ENCODE measurements at regions not wholly inside any gene's neighbourhood (a gene's known extent, or its start where the extent isn't known, plus 50 kb on each side); places are given as distances from the start of the nearest gene placed in this dataset.

GRCh38 chrX:112259375-112259774 lies 176.8 kb upstream of the TRPC5 start:
- H2BK120ac ChIP-seq (ENCODE audit: low read depth, low read length): no peak overlapping the region
- ChIA-PET POLR2A (ENCODE audit: unreplicated experiment) (no interaction called here), CTCF (no interaction called here)
- no peaks in the 10 kb centered on the region for H3K9me3 ChIP-seq (ENCODE audit: control insufficient read depth, insufficient read depth, low read length)
- no peaks in the 10 kb centered on the region for H3K27me3 ChIP-seq (ENCODE audit: control insufficient read depth, insufficient read depth, low read length)
- H3K4me3 ChIP-seq (ENCODE audit: insufficient read depth, low read depth, low read length): no peak overlapping the region
- H3K9me1 ChIP-seq (ENCODE audit: insufficient read depth, low read length): no peaks in the 10 kb centered on the region
- no peak overlapping the region for H3K56ac ChIP-seq (ENCODE audit: extremely low read depth, insufficient read depth, low read length)
- TF ChIP-seq, protein P1, sequence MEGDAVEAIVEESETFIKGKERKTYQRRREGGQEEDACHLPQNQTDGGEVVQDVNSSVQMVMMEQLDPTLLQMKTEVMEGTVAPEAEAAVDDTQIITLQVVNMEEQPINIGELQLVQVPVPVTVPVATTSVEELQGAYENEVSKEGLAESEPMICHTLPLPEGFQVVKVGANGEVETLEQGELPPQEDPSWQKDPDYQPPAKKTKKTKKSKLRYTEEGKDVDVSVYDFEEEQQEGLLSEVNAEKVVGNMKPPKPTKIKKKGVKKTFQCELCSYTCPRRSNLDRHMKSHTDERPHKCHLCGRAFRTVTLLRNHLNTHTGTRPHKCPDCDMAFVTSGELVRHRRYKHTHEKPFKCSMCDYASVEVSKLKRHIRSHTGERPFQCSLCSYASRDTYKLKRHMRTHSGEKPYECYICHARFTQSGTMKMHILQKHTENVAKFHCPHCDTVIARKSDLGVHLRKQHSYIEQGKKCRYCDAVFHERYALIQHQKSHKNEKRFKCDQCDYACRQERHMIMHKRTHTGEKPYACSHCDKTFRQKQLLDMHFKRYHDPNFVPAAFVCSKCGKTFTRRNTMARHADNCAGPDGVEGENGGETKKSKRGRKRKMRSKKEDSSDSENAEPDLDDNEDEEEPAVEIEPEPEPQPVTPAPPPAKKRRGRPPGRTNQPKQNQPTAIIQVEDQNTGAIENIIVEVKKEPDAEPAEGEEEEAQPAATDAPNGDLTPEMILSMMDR (conservative IDR thresholded peaks at IDR 0.05; ENCODE audit: low read depth, low read length): no peak
- TF ChIP-seq USF2 (IDR thresholded peaks at IDR 0.05; ENCODE audit: low read depth, low read length): no peak
- no peak for TF ChIP-seq POLR2A (IDR thresholded peaks at IDR 0.05; ENCODE audit: low read depth, low read length)
- TF ChIP-seq NFE2L2 (IDR thresholded peaks at IDR 0.05; ENCODE audit: low read depth, low read length): no peak
- no peak for TF ChIP-seq RCOR1 (IDR thresholded peaks at IDR 0.05; ENCODE audit: insufficient replicate concordance, low read length)
- no peak for TF ChIP-seq RFX5 (IDR thresholded peaks at IDR 0.05; ENCODE audit: low read depth, low read length)
- no peak overlapping the region for H2BK5ac ChIP-seq (ENCODE audit: low read depth, low read length, poor library complexity, severe bottlenecking)
- intact Hi-C loops (cut with micrococcal nuclease) (no loop called here), in situ Hi-C loops (cut with MboI; ENCODE audit: low sequenced_read_pairs) (no loop called here), dilution Hi-C loops (cut with HindIII; ENCODE audit: low sequenced_read_pairs, unreplicated experiment) (no loop called here)
- no CpG with 5 or more reads among the region's 3 CpGs for WGBS, 2 experiments (ENCODE audit: extremely low coverage in 2 of 2, insufficient read length in 1 of 2)
- H3K79me1 ChIP-seq (ENCODE audit: low read depth in 1 of 2, low read length in 2 of 2): no peaks in the 10 kb centered on the region
- H4K5ac ChIP-seq (ENCODE audit: low read depth, low read length): no peak overlapping the region
- H3K36me3 ChIP-seq (ENCODE audit: control insufficient read depth, insufficient read depth, low read length): no peaks in the 10 kb centered on the region
- H2BK20ac ChIP-seq (ENCODE audit: low read depth, low read length): no peak overlapping the region
- H2AFZ ChIP-seq (replicated peaks; ENCODE audit: low read length, poor library complexity): no peak overlapping the region
- no TSS peak for BruUV-seq (replicated peaks)
- no peaks in the 10 kb centered on the region for H4K20me1 ChIP-seq (ENCODE audit: insufficient read depth, low read length)
- no peak overlapping the region for H3K18ac ChIP-seq (ENCODE audit: low read depth, low read length)
- no peak overlapping the region for H3K4me2 ChIP-seq (ENCODE audit: low read depth, low read length)
- H2AK9ac ChIP-seq (replicated peaks; ENCODE audit: low read depth, low read length, poor library complexity): no peak overlapping the region
- H2BK15ac ChIP-seq (ENCODE audit: low read depth, low read length): no peak overlapping the region
- H3K9ac ChIP-seq (ENCODE audit: low read depth, low read length): no peak overlapping the region
- no peak overlapping the region for H3K14ac ChIP-seq (replicated peaks; ENCODE audit: low read depth, low read length)
- H3K4ac ChIP-seq (ENCODE audit: low read depth, low read length): no peak overlapping the region
- no peak overlapping the region for H4K8ac ChIP-seq (ENCODE audit: low read depth in 2 of 2, low read length in 2 of 2)
- no peaks in the 10 kb centered on the region for H3K4me1 ChIP-seq (ENCODE audit: control insufficient read depth, insufficient read depth, low read length)
- H3K27ac ChIP-seq (ENCODE audit: insufficient read depth, low read length): no peak overlapping the region
- no peak overlapping the region for H3K23ac ChIP-seq (ENCODE audit: low read depth, low read length)
- no peak for ATAC-seq (ENCODE audit: low read depth)
- no peak for DNase-seq
- no peak overlapping the region for H2AK5ac ChIP-seq (ENCODE audit: low read depth, low read length)
- no peak overlapping the region for H4K91ac ChIP-seq (ENCODE audit: insufficient read depth, low read depth, low read length)
